CD4-positive, alpha-beta T cell (primary cell): ENCODE measurements at regions not wholly inside any gene's neighbourhood (a gene's known extent, or its start where the extent isn't known, plus 50 kb on each side); places are given as distances from the start of the nearest gene placed in this dataset.

Experiments
- ATAC-seq: fragments of 200-7000 bp; cut with Tn5 transposase; one replicate; pipeline ENCODE4 v1.10.0; 2022; ENCODE audit warnings: mild to moderate bottlenecking; ENCODE audit not compliant: poor library complexity
- CTCF ChIA-PET: fragments of 350-600 bp; sonication (Branson Sonifier 250); formaldehyde crosslinking; loops from one replicate; lab custom pipeline; 2021; ENCODE audit warnings: antibody characterized with exemption, inconsistent platforms; lab: Charles Lee
- POLR2A ChIA-PET: fragments of 350-600 bp; sonication (Branson Sonifier 250); formaldehyde crosslinking; loops from one replicate; lab custom pipeline; 2021; ENCODE audit warnings: antibody characterized with exemption, inconsistent platforms; lab: Charles Lee
- DNase-seq, 14 experiments: peaks; one replicate each; pipeline ENCODE4 v3.0.0-alpha.2; 2013 to 2020; ENCODE audit warnings: mixed read lengths in 2 of 14
- H3K27ac ChIP-seq, 2 donors: one replicate each; pipeline versions ENCODE4 v1.5.1 to v1.7.0; 2013; ENCODE audit warnings: low read length in 2 of 2, low read depth in 1 of 2, mild to moderate bottlenecking in 1 of 2
- H3K27me3 ChIP-seq, 2 experiments: 1 replicate in 1 of 2; 2 replicates in 1 of 2; pipeline versions ENCODE4 v1.6.1 to v1.7.0; 2013; ENCODE audit warnings: low read length in 2 of 2, control low read depth in 1 of 2, mild to moderate bottlenecking in 1 of 2, moderate library complexity in 1 of 2; ENCODE audit not compliant: insufficient read depth in 2 of 2, control insufficient read depth in 1 of 2
- H3K36me3 ChIP-seq: one replicate; pipeline ENCODE4 v1.6.1; 2013; ENCODE audit warnings: low read length, control low read depth; ENCODE audit not compliant: insufficient read depth
- H3K4me1 ChIP-seq: one replicate; pipeline ENCODE4 v1.6.1; 2013; ENCODE audit warnings: low read length, control low read depth; ENCODE audit not compliant: insufficient read depth
- H3K4me3 ChIP-seq: one replicate; pipeline ENCODE4 v1.5.1; 2013; ENCODE audit warnings: mild to moderate bottlenecking, low read length, moderate library complexity
- H3K9me3 ChIP-seq, 2 experiments: 1 replicate in 1 of 2; 2 replicates in 1 of 2; pipeline versions ENCODE4 v1.6.1 to v1.7.0; 2013; ENCODE audit warnings: low read length in 2 of 2, mild to moderate bottlenecking in 2 of 2, control low read depth in 1 of 2, moderate library complexity in 1 of 2; ENCODE audit not compliant: control insufficient read depth in 1 of 2, insufficient read depth in 1 of 2
- H3K27ac Mint-ChIP-seq: one replicate; pipeline ENCODE4 v1.8.0; 2020; ENCODE audit warnings: mixed read lengths
- H3K27me3 Mint-ChIP-seq: one replicate; pipeline ENCODE4 v1.8.0; 2021; ENCODE audit warnings: mixed read lengths
- H3K36me3 Mint-ChIP-seq: one replicate; pipeline ENCODE4 v1.8.0; 2021; ENCODE audit warnings: low read depth, mixed read lengths
- H3K4me1 Mint-ChIP-seq: one replicate; pipeline ENCODE4 v1.8.0; 2021; ENCODE audit warnings: low read depth, mixed read lengths
- H3K4me3 Mint-ChIP-seq: one replicate; pipeline ENCODE4 v1.8.0; 2020; ENCODE audit warnings: mild to moderate bottlenecking, mixed read lengths
- H3K9me3 Mint-ChIP-seq: one replicate; pipeline ENCODE4 v1.8.0; 2020; ENCODE audit warnings: mixed read lengths
- intact Hi-C, 2 experiments: fragments of 100-400 bp; cut with DNase I in 1 of 2; cut with micrococcal nuclease in 1 of 2; formaldehyde crosslinking; loops; one replicate each; pipeline versions ENCODE4 v1.15.1 to v1.9.0; 2023 to 2025; cut with DNase I, micrococcal nuclease
- TF ChIP-seq, protein P1 (sequence below): fragments of 200-600 bp; IDR thresholded peaks from one replicate; pipeline ENCODE4 v1.8.0; 2022; ENCODE audit warnings: antibody characterized with exemption, mild to moderate bottlenecking

DNA sequence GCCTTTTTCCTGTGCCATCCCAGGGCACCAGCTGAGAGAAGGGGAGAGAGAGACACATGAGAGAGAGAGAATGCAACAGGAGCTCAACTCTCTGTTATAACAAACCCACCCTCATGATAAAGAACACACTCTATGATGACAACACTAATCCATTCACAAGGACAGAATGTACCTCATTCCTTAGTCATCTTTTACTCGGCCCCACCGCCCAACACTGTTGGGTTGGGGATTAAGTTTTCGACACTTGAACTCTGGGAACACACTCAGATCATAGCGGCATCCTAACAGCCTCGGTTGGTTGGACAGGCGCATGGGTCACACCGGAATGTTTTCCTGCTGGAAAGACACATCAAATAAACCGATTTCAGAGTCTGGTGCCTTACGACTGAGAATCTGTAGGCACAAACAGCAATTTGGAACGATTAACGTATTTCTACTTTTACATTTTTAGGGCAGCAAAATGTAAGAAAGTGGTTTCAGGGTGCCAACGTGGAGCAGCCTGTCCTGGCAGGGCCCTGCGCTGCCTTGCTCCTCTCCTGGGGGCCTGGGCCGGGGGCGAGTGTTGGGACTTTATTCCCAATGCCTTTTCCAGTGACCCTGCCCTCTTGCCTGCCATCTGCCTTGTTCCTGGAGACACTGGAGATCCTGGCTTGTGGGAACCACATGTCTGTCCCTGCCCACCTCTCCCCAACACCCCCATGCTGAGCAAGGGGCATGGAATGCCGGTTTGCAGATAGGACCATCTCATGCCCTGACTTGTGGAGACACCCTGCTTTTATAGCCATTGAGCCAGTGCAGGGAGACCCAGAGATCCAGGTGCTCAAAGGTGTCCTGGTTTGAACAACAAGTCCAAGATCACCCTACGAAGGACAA is 287.0 kb downstream of the TCERG1L start:
- ChIA-PET POLR2A (no interaction called here), CTCF (no interaction called here)
- TF ChIP-seq, protein P1, sequence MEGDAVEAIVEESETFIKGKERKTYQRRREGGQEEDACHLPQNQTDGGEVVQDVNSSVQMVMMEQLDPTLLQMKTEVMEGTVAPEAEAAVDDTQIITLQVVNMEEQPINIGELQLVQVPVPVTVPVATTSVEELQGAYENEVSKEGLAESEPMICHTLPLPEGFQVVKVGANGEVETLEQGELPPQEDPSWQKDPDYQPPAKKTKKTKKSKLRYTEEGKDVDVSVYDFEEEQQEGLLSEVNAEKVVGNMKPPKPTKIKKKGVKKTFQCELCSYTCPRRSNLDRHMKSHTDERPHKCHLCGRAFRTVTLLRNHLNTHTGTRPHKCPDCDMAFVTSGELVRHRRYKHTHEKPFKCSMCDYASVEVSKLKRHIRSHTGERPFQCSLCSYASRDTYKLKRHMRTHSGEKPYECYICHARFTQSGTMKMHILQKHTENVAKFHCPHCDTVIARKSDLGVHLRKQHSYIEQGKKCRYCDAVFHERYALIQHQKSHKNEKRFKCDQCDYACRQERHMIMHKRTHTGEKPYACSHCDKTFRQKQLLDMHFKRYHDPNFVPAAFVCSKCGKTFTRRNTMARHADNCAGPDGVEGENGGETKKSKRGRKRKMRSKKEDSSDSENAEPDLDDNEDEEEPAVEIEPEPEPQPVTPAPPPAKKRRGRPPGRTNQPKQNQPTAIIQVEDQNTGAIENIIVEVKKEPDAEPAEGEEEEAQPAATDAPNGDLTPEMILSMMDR: no peak
- H3K36me3 Mint-ChIP-seq: no peaks in the 10 kb centered on the region
- Histone ChIP-seq H3K4me1 (no peaks in the 10 kb centered on the region), H3K27me3 (no peaks in the 10 kb centered on the region), H3K36me3 (no peaks in the 10 kb centered on the region), H3K4me3 (no peak overlapping the region), H3K9me3 (peaks cover 0 to 9% of the 10 kb centered on the region in 2 experiments), H3K27ac (no peak overlapping the region)
- no peaks in the 10 kb centered on the region for H3K27me3 Mint-ChIP-seq
- H3K27ac Mint-ChIP-seq: no peak overlapping the region
- H3K4me1 Mint-ChIP-seq: no peaks in the 10 kb centered on the region
- no peak for DNase-seq
- no peak overlapping the region for H3K4me3 Mint-ChIP-seq
- intact Hi-C loops: no loop called here
- no peak for ATAC-seq
- H3K9me3 Mint-ChIP-seq: no peaks in the 10 kb centered on the region

DNA sequence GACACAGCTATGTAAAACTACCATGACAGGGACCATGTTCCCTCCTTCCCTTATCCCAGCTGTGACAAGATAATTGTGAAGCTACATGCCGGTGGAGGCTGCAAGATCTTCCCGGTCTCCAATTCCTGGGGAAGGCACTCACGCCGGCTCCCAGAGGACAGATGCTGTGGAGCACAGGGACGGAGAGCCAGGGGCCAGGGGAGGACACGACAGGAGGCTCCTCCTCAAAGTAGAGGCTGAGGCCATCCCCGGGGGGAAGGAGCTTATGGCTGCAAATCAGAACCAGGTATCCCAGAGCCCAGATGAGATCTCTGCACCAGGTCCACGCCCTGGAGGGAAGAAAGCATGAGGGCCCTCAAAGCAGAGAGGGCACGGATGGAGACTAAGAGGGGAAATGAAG is 286.2 kb downstream of the TCERG1L start:
- Mint-ChIP-seq H3K36me3 (no peaks in the 10 kb centered on the region), H3K4me1 (no peaks in the 10 kb centered on the region), H3K27me3 (no peaks in the 10 kb centered on the region), H3K4me3 (no peak overlapping the region), H3K27ac (no peak overlapping the region), H3K9me3 (no peaks in the 10 kb centered on the region)
- DNase-seq (no peak), ATAC-seq (no peak)
- Histone ChIP-seq H3K27ac (no peak overlapping the region), H3K36me3 (no peaks in the 10 kb centered on the region), H3K4me3 (no peak overlapping the region), H3K9me3 (peaks cover 0 to 6% of the 10 kb centered on the region in 2 experiments), H3K27me3 (no peaks in the 10 kb centered on the region), H3K4me1 (no peaks in the 10 kb centered on the region)
- TF ChIP-seq, protein P1: no peak
- ChIA-PET CTCF (no interaction called here), POLR2A (no interaction called here)
- intact Hi-C loops: no loop called here

- Mint-ChIP-seq H3K27ac (no peak overlapping the region), H3K36me3 (no peaks in the 10 kb centered on the region), H3K27me3 (no peaks in the 10 kb centered on the region), H3K4me3 (no peak overlapping the region), H3K4me1 (no peaks in the 10 kb centered on the region), H3K9me3 (no peaks in the 10 kb centered on the region)
- TF ChIP-seq, protein P1: no peak
- ATAC-seq (no peak), DNase-seq (no peak)
- ChIA-PET POLR2A (no interaction called here), CTCF (no interaction called here)
- Histone ChIP-seq H3K27me3 (no peaks in the 10 kb centered on the region), H3K4me3 (no peak overlapping the region), H3K9me3 (peaks cover 0 to 9% of the 10 kb centered on the region in 2 experiments), H3K27ac (no peak overlapping the region), H3K36me3 (no peaks in the 10 kb centered on the region), H3K4me1 (no peaks in the 10 kb centered on the region)
- intact Hi-C loops: no loop called here
Observed at GRCh38 chr10:131027256-131027655, 284.3 kb downstream of the TCERG1L start.
